HepG2 (cell line): ENCODE measurements at regions not wholly inside any gene's neighbourhood (a gene's known extent, or its start where the extent isn't known, plus 50 kb on each side); places are given as distances from the start of the nearest gene placed in this dataset.

ENCODE experiments used
- ATF2 ChIP-seq: sonication (generic); formaldehyde crosslinking; IDR thresholded peaks from 2 replicates; pipeline ENCODE4 v1.4.0; 2020; ENCODE audit warnings: missing genetic modification reagents
- FOXK1 ChIP-seq: sonication (generic); formaldehyde crosslinking; IDR thresholded peaks from 2 replicates; pipeline ENCODE4 v1.4.0; 2020; ENCODE audit warnings: low read depth, missing genetic modification reagents, borderline replicate concordance
- GTF2F1 ChIP-seq: fragments of 150-350 bp; IDR thresholded peaks from 2 replicates; pipeline ENCODE4 v1.6.1; 2014; ENCODE audit warnings: low read length
- MYNN ChIP-seq: sonication (generic); formaldehyde crosslinking; IDR thresholded peaks from 2 replicates; pipeline ENCODE4 v1.4.0; 2020; ENCODE audit warnings: mild to moderate bottlenecking, low read depth, missing genetic modification reagents
- NCOA2 ChIP-seq: sonication (generic); formaldehyde crosslinking; IDR thresholded peaks from 2 replicates; pipeline ENCODE4 v1.8.0; 2022; ENCODE audit warnings: inconsistent platforms
- NFE2L1 ChIP-seq: sonication (generic); formaldehyde crosslinking; IDR thresholded peaks from 2 replicates; pipeline ENCODE4 v1.4.0; 2020; ENCODE audit warnings: missing genetic modification reagents, mild to moderate bottlenecking, borderline replicate concordance
- POLR2AphosphoS2 ChIP-seq: IDR thresholded peaks from 2 replicates; pipeline ENCODE4 v1.6.1; 2011; ENCODE audit warnings: low read depth, low read length, improper control_type of control experiment
- POLR2G ChIP-seq: fragments of 200-400 bp; formaldehyde crosslinking; IDR thresholded peaks from 2 replicates; pipeline ENCODE4 v1.6.1; 2018; ENCODE audit warnings: mild to moderate bottlenecking, low read depth, low read length, moderate library complexity
- ZBTB49 ChIP-seq: sonication (generic); formaldehyde crosslinking; IDR thresholded peaks from 2 replicates; pipeline ENCODE4 v1.4.0; 2020; ENCODE audit warnings: missing genetic modification reagents, borderline replicate concordance
- ZFP1 ChIP-seq: IDR thresholded peaks from 2 replicates; pipeline ENCODE4 v1.6.1; 2016
- ZSCAN20 ChIP-seq: sonication (generic); formaldehyde crosslinking; IDR thresholded peaks from 2 replicates; pipeline ENCODE4 v1.4.0; 2020; ENCODE audit warnings: missing genetic modification reagents, mild to moderate bottlenecking, borderline replicate concordance

GRCh38 chr6:26311012-26311384 lies 54.0 kb upstream of the BTN3A2 start:
- no peak for TF ChIP-seq ZSCAN20 (CRISPR knock-in tag)
- no peak for TF ChIP-seq POLR2G
- TF ChIP-seq NCOA2: no peak
- no peak for TF ChIP-seq MYNN
- no peak for TF ChIP-seq POLR2AphosphoS2
- 0 out of 2 replicates have a peak, but pooled peaks have one; percentile 17 for TF ChIP-seq ZBTB49 (CRISPR knock-in tag)
- TF ChIP-seq GTF2F1: no peak
- TF ChIP-seq ATF2 (CRISPR knock-in tag): no peak
- no peak for TF ChIP-seq NFE2L1 (CRISPR knock-in tag)
- TF ChIP-seq FOXK1: no peak
- 0 out of 2 replicates have a peak, but pooled peaks have one; percentile 3 for TF ChIP-seq ZFP1 (CRISPR knock-in tag)
